AG09309 (cell line): ENCODE measurements at regions not wholly inside any gene's neighbourhood (a gene's known extent, or its start where the extent isn't known, plus 50 kb on each side); places are given as distances from the start of the nearest gene placed in this dataset.

Experiments
- DNase-seq: peaks from one replicate; pipeline ENCODE4 v3.0.0-alpha.2; 2010; ENCODE audit warnings: low read depth
- H3K4me3 ChIP-seq: 2 replicates; pipeline ENCODE4 v1.5.1; 2011; ENCODE audit warnings: mild to moderate bottlenecking, low read depth, low read length, moderate library complexity; ENCODE audit not compliant: control insufficient read depth
- CTCF ChIP-seq: IDR thresholded peaks from 2 replicates; pipeline ENCODE4 v1.5.1; 2011; ENCODE audit warnings: mild to moderate bottlenecking, low read depth, low read length, inconsistent platforms; ENCODE audit not compliant: insufficient read depth, control insufficient read depth; ENCODE audit errors: missing control alignments

- TF ChIP-seq CTCF, result no peak
- H3K4me3 ChIP-seq, result no peak overlapping the region
- DNase-seq, result no peak
Measured at GRCh38 chr2:59912042-59912441, 641.4 kb downstream of the BCL11A start.

GRCh38 chr2:59910166-59910565 is 643.3 kb downstream of the BCL11A start:
- H3K4me3 ChIP-seq, result no peak overlapping the region
- no peak for DNase-seq
- no peak for TF ChIP-seq CTCF

GRCh38 chr2:59909147-59909546 is 644.3 kb downstream of the BCL11A start:
- TF ChIP-seq CTCF, result no peak
- DNase-seq, result no peak
- no peak overlapping the region for H3K4me3 ChIP-seq

GRCh38 chr2:59905731-59906130 is 647.7 kb downstream of the BCL11A start:
- no peak overlapping the region for H3K4me3 ChIP-seq
- TF ChIP-seq CTCF, result no peak
- DNase-seq, result no peak

GRCh38 chr2:59903994-59904544 is 649.4 kb downstream of the BCL11A start:
- no peak for TF ChIP-seq CTCF

GRCh38 chr2:59900728-59901452 is 652.6 kb downstream of the BCL11A start:
- TF ChIP-seq CTCF, result no peak
- no peak for DNase-seq
- no peak overlapping the region for H3K4me3 ChIP-seq

More at GRCh38 chr2:59903994-59904544, 649.4 kb downstream of the BCL11A start:
- no peak overlapping the region for H3K4me3 ChIP-seq
- no peak for DNase-seq
